NOMO-1 treated with dmso at 0.1 percent for 144 hours (cell line): ENCODE measurements at regions not wholly inside any gene's neighbourhood (a gene's known extent, or its start where the extent isn't known, plus 50 kb on each side); places are given as distances from the start of the nearest gene placed in this dataset.

Experiments used
- DNase-seq: peaks from one replicate; lab custom pipeline; 2025; ENCODE audit not compliant: unreplicated experiment; lab: John Stamatoyannopoulos, UW

DNA sequence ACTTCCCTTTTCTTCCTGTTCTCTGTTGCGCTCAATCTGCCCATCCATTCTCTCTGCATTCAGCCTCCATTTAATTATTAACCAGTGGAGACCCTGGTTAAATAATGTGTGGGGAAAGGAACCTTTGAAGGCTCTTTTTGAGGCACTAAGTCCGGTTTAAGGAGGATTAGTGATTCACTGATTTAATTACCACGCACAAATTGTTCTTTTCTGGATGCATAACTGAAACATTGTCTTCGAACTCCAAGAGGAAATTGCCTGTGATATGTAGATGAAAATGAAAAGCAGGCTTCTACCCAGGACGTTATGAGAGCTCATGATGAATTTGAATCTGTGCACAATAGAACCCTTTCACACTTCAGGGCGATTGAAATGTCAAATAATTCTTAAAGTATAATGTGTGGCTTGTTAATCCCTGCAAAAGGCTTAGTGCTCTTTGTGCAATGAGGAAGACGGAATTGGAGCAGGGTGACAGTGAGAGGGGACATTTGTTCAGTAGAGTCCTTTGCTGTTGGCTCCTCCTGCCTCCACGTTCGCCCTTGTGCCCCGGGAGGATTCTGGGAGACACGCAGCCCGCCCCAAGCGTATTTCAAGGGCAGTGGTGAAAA lies 51.1 kb upstream of the ZNF236 start:
- no peak for DNase-seq

DNA sequence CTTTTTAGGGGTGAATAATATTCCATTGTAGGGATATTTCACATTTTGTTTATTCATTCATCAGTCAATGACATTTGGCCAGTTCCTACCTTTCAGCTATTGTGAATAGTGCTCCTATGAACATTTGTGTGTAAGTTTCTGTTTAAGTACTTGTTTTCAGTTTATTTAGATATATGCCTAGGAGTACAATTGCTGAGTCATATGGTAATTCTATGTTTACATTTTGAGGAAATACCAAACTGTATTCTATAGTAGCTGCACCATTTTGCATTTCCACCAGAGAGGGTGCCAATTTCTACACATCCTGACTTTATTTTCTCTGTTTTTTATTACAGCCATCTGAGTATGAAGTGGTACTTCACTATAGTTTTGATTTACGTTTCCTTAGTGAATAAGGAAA lies 54.4 kb upstream of the ZNF236 start:
- no peak for DNase-seq

- DNase-seq, result no peak
Measured at GRCh38 chr18:76766429-76766828, 55.9 kb upstream of the ZNF236 start.

GRCh38 chr18:76765649-76766048 lies 56.7 kb upstream of the ZNF236 start:
- DNase-seq, result no peak

DNA sequence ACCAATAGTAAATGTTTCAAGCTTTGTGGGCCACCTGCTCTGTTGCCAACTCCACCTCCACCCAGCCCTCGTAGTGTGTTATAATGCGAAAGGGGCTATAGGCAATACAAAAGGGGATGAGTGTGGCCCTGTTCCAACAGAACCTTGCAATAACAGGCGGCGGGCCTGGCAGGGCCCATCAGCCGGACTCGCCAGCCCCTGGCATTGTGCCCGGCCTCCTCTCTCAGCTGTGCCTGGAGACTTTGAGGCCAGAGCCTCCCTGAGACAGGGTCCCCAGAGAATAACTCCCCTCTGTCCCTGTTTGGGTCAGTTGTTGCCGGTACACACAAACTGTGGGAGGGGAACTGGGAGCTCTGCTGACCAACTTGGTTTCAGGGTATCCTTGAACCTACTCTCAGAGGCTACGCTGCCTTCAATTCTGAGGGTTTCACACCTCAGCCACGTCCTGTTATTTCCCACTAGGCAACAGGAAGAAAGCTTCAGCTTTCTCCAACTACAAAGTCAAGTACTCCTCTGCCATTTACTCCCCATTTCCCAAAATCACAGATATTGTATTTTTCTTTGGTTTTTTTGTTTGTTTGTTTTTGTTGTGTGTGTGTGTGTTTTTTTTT lies 58.0 kb upstream of the ZNF236 start:
- no peak for DNase-seq

DNA sequence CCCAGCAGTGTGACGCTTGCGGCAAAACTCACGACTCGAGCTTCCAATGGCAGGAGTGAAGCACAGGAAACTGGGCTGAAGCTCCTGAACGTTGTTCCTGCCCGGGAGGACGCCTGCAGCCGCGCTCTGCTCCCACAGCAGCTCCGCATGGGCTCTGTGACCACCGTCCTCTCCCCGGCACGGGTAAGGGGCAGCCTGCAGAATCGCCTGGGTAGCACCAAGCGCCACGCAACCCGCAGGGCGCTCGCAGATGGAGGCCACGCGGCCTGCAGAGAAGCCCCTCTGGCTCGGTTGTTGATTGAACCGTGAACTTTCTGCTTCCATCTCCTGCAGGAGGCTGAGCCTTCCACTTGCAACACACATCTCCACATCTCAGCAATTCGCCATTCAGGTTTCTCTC lies 63.3 kb upstream of the ZNF236 start:
- no peak for DNase-seq

DNA sequence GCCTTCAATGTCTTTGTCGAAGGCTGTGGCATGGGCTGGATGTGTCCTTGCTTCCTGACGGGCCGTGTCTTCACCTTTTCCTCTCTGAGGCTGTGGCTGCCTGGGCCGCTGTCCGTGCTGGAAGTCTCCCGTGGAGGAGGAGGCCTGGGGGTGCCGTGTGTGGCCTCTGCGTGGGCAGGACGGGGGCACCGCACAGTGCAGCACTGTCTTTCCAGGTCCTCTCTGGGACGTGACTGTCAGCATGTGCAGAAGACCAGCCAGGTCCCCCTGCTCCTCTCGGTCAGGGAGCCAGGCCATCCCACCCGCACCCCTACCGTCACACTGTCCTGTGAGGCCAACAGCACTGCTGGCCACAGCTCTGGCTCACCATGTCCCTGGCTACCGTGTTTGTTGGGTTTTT lies 64.4 kb upstream of the ZNF236 start:
- no peak for DNase-seq

DNA sequence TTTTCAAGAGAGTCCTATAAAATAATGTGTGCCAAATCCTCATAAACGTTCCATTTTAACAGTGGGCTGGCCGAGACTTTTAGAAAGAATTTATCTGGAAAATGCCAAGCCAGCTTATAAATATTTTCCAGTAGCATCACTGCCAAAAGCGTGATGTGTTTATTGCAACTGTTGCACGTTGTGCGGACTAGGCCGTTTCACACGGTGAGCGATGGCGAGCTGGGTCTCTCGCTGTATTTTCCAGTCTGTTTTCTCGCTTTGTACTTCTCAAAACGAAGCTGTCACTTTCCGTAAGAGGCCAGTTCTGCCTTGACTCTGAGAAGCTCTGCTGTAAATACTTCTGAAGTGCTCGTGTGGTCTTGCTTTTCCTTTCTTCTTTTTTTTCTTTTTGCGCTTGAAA lies 65.0 kb upstream of the ZNF236 start:
- DNase-seq, result no peak

GRCh38 chr18:76756531-76757253 lies 65.7 kb upstream of the ZNF236 start:
- DNase-seq, result no peak

DNA sequence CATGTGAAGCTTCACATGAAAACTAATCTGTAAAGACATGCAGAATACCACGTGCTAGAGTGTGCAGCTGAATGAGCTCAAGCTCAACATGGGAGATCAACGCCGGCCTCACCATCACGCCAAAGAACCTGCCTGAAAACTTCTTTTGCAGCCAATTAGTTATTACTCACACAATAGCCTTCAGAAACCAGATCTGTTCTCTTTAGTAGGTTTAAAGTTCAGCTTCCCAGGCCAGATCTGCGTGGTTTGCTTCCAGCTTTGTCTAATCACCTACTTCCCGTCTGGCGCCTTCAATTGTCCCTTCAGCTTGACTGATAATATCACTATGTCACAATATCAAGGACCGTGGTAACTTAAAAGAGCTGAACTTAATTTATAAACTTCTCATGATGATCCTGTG lies 68.0 kb upstream of the ZNF236 start:
- DNase-seq, result peak; percentile 19

DNA sequence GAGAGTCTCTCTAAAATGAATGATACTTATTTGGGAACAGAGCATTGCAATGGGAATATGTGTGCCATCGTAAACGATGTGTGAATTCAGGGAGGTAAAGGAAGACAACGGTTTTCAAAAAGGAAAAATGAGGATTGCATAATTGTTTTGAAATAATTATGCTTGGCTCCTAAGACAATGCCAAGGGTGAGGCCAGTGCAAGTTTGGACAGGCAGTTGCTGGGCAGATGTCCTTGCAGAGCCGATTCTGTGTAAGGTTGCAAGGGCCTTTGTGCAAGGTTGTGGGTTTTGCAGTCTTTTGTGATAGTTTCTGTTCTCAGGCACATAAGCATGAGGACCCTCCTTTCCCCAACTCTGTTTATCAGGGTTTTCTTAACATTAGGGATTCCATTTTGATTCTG lies 70.0 kb upstream of the ZNF236 start:
- no peak for DNase-seq

DNA sequence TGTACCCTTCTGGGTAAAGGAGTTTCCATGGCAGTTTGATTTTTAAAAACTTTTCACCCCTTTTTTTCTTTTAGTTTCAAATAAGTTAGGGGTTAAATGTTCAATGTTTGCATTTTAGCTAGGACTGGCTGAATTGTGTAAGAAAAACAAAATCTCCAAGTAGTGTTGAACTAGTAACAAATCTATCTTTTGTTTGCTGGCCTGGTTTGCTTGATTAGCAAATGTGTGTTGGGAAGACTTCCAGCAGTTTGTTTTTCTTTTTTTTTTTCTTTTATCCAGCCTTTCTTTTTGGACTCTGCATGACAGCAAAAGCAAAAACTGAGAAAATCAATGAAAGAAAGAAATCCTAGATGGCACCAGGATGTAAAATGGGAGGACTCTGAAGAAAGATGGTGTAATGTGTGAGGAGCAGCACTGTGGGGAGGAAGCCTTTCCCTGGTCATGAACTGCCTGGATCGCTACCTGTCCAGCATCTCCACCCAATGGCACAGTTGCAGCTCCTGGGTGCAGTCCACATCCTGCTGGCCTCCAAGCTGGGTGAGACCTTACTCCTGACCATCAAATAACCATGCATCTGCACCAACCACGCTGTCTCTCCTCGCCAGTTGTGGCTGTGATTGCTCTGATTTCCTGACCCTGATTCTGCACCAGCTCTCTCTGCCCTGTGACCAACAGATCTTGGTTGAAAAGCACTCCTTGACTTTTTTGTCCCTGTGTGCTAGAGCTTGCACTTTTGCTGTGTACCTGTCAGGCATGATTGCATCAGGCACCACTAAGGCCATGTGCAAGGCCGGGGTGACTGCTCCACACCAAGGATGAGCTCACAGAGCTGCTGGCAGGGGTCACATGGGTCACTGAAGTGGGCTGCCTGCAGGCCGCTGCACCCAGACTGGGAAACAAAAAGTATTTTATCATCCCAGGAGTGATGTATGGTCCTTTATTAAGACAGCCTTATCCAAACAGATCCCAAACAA lies 71.2 kb upstream of the ZNF236 start:
- DNase-seq, result no peak

GRCh38 chr18:76750269-76750668 lies 72.1 kb upstream of the ZNF236 start:
- no peak for DNase-seq

GRCh38 chr18:76747676-76748075 lies 74.7 kb upstream of the ZNF236 start:
- no peak for DNase-seq

GRCh38 chr18:76741346-76741745 lies 81.0 kb upstream of the ZNF236 start:
- DNase-seq, result no peak

- no peak for DNase-seq
Measured at GRCh38 chr18:76736309-76736708, 86.0 kb upstream of the ZNF236 start.

GRCh38 chr18:76730901-76731300 lies 91.5 kb upstream of the ZNF236 start:
- no peak for DNase-seq

DNA sequence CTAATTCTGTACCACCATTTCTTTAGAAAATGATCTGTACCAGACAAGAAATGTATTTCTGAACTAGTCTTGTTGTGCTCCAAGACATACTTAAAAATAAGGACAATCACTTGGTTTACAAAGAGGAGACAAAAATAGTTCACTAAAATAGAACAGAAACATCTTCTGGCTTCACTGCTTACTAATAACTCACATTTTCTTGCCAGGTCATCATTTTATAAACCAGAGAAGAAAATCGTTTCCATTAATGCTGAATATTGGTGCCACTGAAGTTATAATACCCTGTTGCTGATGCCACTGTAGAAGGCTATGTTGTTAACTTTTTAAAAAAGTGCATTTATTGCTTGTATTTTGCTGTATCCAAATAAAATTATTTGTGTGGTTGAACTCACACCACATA lies 94.8 kb upstream of the ZNF236 start:
- no peak for DNase-seq

DNA sequence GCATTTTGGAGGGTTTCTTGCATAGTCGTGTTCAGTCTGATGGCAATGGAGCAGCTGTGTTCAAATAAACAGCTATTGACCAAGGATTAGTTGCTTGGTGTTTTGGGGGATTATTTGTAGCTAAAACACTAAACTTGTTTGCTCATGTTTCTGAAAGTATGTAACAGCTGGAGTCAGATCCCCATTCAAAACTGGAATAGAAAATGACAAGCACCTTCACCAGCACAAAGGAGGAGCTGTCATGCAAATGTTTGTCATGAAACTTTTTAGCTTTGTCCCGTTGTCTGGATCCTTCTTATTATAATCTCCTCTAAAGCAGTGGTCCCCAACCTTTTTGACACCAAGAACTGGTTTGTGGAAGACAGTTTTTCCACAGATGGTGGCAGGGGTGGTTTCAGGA lies 96.9 kb upstream of the ZNF236 start:
- DNase-seq, result no peak

DNA sequence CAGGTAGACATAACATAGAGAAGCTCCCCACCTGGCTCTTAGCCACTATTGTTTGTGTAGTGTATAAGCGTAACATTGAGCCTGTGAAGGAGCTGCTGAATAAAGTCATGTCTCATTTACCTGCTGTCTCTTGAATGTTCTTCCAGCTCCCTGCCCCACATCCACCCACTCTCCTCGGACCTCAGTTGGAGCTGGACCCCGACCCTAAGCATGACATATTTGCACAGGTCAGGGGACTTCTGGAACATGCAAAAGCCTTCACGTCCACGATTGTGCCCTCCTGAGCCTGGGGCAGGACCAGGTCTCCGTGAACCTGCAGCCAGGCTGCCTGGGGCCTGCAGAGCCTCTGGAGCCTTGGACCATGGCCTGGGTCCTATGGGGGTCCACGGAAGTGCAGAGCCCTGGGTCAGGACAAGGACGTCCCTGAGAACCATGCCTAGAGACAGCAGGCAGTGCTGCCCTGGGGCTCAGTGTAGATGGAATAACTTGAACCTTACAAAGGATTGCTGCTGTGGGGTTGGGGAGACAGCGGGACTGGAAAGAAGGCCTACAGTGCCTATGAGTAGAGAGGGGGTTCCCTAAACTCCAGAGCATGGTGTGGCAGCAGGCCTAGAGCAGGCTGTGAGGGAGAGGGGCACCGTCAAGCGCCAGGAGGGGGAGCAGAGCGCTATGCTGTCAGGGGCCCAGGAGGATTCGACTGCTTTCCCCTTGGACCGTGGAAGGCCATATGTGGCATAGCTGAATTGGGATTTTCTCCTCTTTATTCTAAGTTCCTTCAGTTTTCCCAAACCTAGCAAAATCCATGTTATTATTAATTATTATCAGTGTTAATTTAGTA lies 99.9 kb upstream of the ZNF236 start:
- DNase-seq, result no peak
